ENCODE measurements at regions not wholly inside any gene's neighbourhood (a gene's known extent, or its start where the extent isn't known, plus 50 kb on each side); places are given as distances from the start of the nearest gene placed in this dataset.

GRCh38 chr2:102967451-102967850 lies 205.6 kb downstream of the TMEM182 start:
- DNase-seq (ENCODE audit: low spot score in 2 of 2, unreplicated experiment in 2 of 2) = no peak
- Mint-ChIP-seq H3K36me3 (no peaks in the 10 kb centered on the region), H3K27me3 (ENCODE audit: low read depth) (peaks cover 17% of the 10 kb centered on the region), H3K4me3 (no peak overlapping the region), H3K9me3 (no peaks in the 10 kb centered on the region), H3K4me1 (no peaks in the 10 kb centered on the region), H3K27ac (no peak overlapping the region)
- TF ChIP-seq CTCF (IDR thresholded peaks at IDR 0.05; ENCODE audit: unreplicated experiment) = no peak

GRCh38 chr2:102968375-102968774 lies 206.5 kb downstream of the TMEM182 start:
- Mint-ChIP-seq H3K4me3 (no peak overlapping the region), H3K4me1 (no peaks in the 10 kb centered on the region), H3K9me3 (no peaks in the 10 kb centered on the region), H3K27ac (no peak overlapping the region), H3K36me3 (no peaks in the 10 kb centered on the region), H3K27me3 (ENCODE audit: low read depth) (peaks cover 19% of the 10 kb centered on the region)
- DNase-seq (ENCODE audit: low spot score in 2 of 2, unreplicated experiment in 2 of 2) = no peak
- no peak for TF ChIP-seq CTCF (IDR thresholded peaks at IDR 0.05; ENCODE audit: unreplicated experiment)

- Mint-ChIP-seq H3K36me3 (no peaks in the 10 kb centered on the region), H3K27me3 (ENCODE audit: low read depth) (peaks cover 34% of the 10 kb centered on the region), H3K9me3 (no peaks in the 10 kb centered on the region), H3K4me3 (no peak overlapping the region), H3K4me1 (peaks cover 5% of the 10 kb centered on the region), H3K27ac (no peak overlapping the region)
- no peak for TF ChIP-seq CTCF (IDR thresholded peaks at IDR 0.05; ENCODE audit: unreplicated experiment)
- no peak for DNase-seq (ENCODE audit: low spot score in 2 of 2, unreplicated experiment in 2 of 2)
These were observed 209.9 kb downstream of the TMEM182 start for GRCh38 chr2:102971701-102972100.

GRCh38 chr2:102975996-102976975 lies 214.5 kb downstream of the TMEM182 start:
- no peaks in the 10 kb centered on the region for H3K36me3 Mint-ChIP-seq
- DNase-seq (ENCODE audit: low spot score in 2 of 2, unreplicated experiment in 2 of 2) = peak in 1 of 2 experiments; percentile 39
- peak; percentile 24 for TF ChIP-seq CTCF (IDR thresholded peaks at IDR 0.05; ENCODE audit: unreplicated experiment)
- peaks cover 5% of the 10 kb centered on the region for H3K4me1 Mint-ChIP-seq
- no peak overlapping the region for H3K4me3 Mint-ChIP-seq
- H3K27me3 Mint-ChIP-seq (ENCODE audit: low read depth) = peaks cover 48% of the 10 kb centered on the region
- no peaks in the 10 kb centered on the region for H3K9me3 Mint-ChIP-seq
- no peak overlapping the region for H3K27ac Mint-ChIP-seq

- DNase-seq (ENCODE audit: low spot score in 2 of 2, unreplicated experiment in 2 of 2) = no peak
- Mint-ChIP-seq H3K4me1 (peaks cover 5% of the 10 kb centered on the region), H3K9me3 (no peaks in the 10 kb centered on the region), H3K27me3 (ENCODE audit: low read depth) (peaks cover 47% of the 10 kb centered on the region), H3K36me3 (no peaks in the 10 kb centered on the region), H3K27ac (no peak overlapping the region), H3K4me3 (no peak overlapping the region)
- TF ChIP-seq CTCF (IDR thresholded peaks at IDR 0.05; ENCODE audit: unreplicated experiment) = no peak
These were observed 215.7 kb downstream of the TMEM182 start for GRCh38 chr2:102977426-102978090.

All from mesothelial cell of epicardium (in vitro differentiated cells).